H1 (cell line): ENCODE measurements at regions not wholly inside any gene's neighbourhood (a gene's known extent, or its start where the extent isn't known, plus 50 kb on each side); places are given as distances from the start of the nearest gene placed in this dataset.

Experiments
- CTCF ChIA-PET: fragments of 300-600 bp; sonication (Branson Sonifier 250); formaldehyde crosslinking; loops from one replicate; lab custom pipeline; 2021; ENCODE audit not compliant: partially characterized antibody; lab: Charles Lee
- POLR2A ChIA-PET: fragments of 300-600 bp; sonication (Branson Sonifier 250); formaldehyde crosslinking; loops from one replicate; lab custom pipeline; 2021; ENCODE audit warnings: inconsistent platforms; ENCODE audit not compliant: partially characterized antibody; lab: Charles Lee
- DNase-seq, 2 experiments: peaks; one replicate each; pipeline versions ENCODE4 v3.0.0 to v3.0.0-alpha.2; 2010 to 2022; ENCODE audit warnings: low spot score in 2 of 2, low read depth in 1 of 2, mixed read lengths in 1 of 2
- FAIRE-seq: peaks from 2 replicates; lab custom pipeline; 2011; peaks lifted over from hg19 to GRCh38; lab: Jason Lieb, UNC
- H2AFZ ChIP-seq: 2 replicates; pipeline ENCODE4 v1.8.1; 2012; ENCODE audit warnings: low read length, inconsistent platforms
- H2AK5ac ChIP-seq: 2 replicates; pipeline ENCODE4 v1.6.1; 2013; ENCODE audit warnings: low read depth, low read length
- H2BK120ac ChIP-seq: replicated peaks from 2 replicates; pipeline ENCODE3; 2013; ENCODE audit warnings: low read depth, low read length, inconsistent platforms
- H2BK12ac ChIP-seq: 2 replicates; pipeline ENCODE4 v1.6.1; 2013; ENCODE audit warnings: low read depth, low read length
- H2BK15ac ChIP-seq: 2 replicates; pipeline ENCODE4 v1.6.1; 2013; ENCODE audit warnings: low read length
- H2BK20ac ChIP-seq: 2 replicates; pipeline ENCODE4 v1.6.1; 2013; ENCODE audit warnings: low read length
- H2BK5ac ChIP-seq: 2 replicates; pipeline ENCODE4 v1.6.1; 2013; ENCODE audit warnings: low read depth, low read length
- H3K14ac ChIP-seq: 2 replicates; pipeline ENCODE4 v1.6.1; 2013; ENCODE audit warnings: inconsistent platforms; ENCODE audit not compliant: insufficient read length
- H3K18ac ChIP-seq: 2 replicates; pipeline ENCODE4 v1.6.1; 2013; ENCODE audit warnings: low read length; ENCODE audit errors: extremely low read depth
- H3K23ac ChIP-seq: 2 replicates; pipeline ENCODE4 v1.6.1; 2013; ENCODE audit warnings: inconsistent platforms; ENCODE audit not compliant: insufficient read length
- H3K23me2 ChIP-seq: 2 replicates; pipeline ENCODE4 v1.6.1; 2013; ENCODE audit warnings: low read depth, low read length
- H3K27ac ChIP-seq: 2 replicates; pipeline ENCODE4 v1.6.1; 2011; ENCODE audit warnings: low read depth, low read length, inconsistent platforms
- H3K27me3 ChIP-seq, 4 experiments: replicated peaks in 1 of 4; 1 replicate in 1 of 4; 2 replicates in 3 of 4; pipeline versions ENCODE4 v1.6.1 to v1.8.1; 2011 to 2013; ENCODE audit warnings: low read length in 3 of 4, mild to moderate bottlenecking in 3 of 4, inconsistent platforms in 2 of 4, mixed read lengths in 2 of 4, moderate library complexity in 1 of 4; ENCODE audit not compliant: control insufficient read depth in 3 of 4, insufficient read depth in 3 of 4; ENCODE audit errors: extremely low read depth in 1 of 4
- H3K36me3 ChIP-seq, 4 experiments: 2 replicates each; pipeline versions ENCODE4 v1.6.1 to v1.8.1; 2011 to 2013; ENCODE audit warnings: mild to moderate bottlenecking in 4 of 4, low read length in 3 of 4, moderate library complexity in 2 of 4, control low read depth in 1 of 4, inconsistent platforms in 1 of 4; ENCODE audit not compliant: insufficient read depth in 4 of 4, control insufficient read depth in 2 of 4
- H3K4ac ChIP-seq: replicated peaks from 2 replicates; pipeline ENCODE3; 2013; ENCODE audit warnings: low read length, low read depth, mixed read lengths, inconsistent platforms; ENCODE audit not compliant: insufficient read length
- H3K4me1 ChIP-seq, 4 experiments: replicated peaks in 1 of 4; 1 replicate in 1 of 4; 2 replicates in 3 of 4; pipeline versions ENCODE4 v1.6.1 to v1.8.1; 2011 to 2013; ENCODE audit warnings: low read length in 3 of 4, inconsistent platforms in 2 of 4, mixed read lengths in 1 of 4; ENCODE audit not compliant: insufficient read depth in 4 of 4, control insufficient read depth in 3 of 4
- H3K4me2 ChIP-seq, 2 experiments: 2 replicates each; pipeline versions ENCODE4 v1.6.1 to v1.8.1; 2011 to 2013; ENCODE audit warnings: low read depth in 2 of 2, low read length in 2 of 2, control low read depth in 1 of 2, inconsistent platforms in 1 of 2, mild to moderate bottlenecking in 1 of 2; ENCODE audit not compliant: insufficient read depth in 1 of 2
- H3K4me3 ChIP-seq, 4 experiments: fragments of 200-600, 300-600 bp in 1 of 4; sonication (generic), shearing (Covaris generic), sonication (Bioruptor Twin) in 1 of 4; 2 replicates each; pipeline versions ENCODE4 v1.5.1 to v1.8.1; 2011 to 2016; ENCODE audit warnings: low read length in 4 of 4, low read depth in 3 of 4, control low read depth in 2 of 4, inconsistent platforms in 2 of 4, mild to moderate bottlenecking in 2 of 4, mixed read lengths in 1 of 4, moderate library complexity in 1 of 4; ENCODE audit not compliant: insufficient read depth in 2 of 4; ENCODE audit errors: extremely low read depth in 1 of 4
- H3K56ac ChIP-seq: replicated peaks from 2 replicates; pipeline ENCODE3; 2013; ENCODE audit warnings: low read depth, mild to moderate bottlenecking, mixed read lengths, low read length, inconsistent platforms; ENCODE audit not compliant: insufficient read length
- H3K79me1 ChIP-seq: 2 replicates; pipeline ENCODE4 v1.6.1; 2013; ENCODE audit warnings: low read depth, low read length, control low read depth
- H3K79me2 ChIP-seq, 2 experiments: 2 replicates each; pipeline versions ENCODE4 v1.6.1 to v1.8.1; 2012 to 2013; ENCODE audit warnings: low read length in 2 of 2, mild to moderate bottlenecking in 2 of 2, inconsistent platforms in 1 of 2; ENCODE audit not compliant: insufficient read depth in 2 of 2, control insufficient read depth in 1 of 2
- H3K9ac ChIP-seq, 4 experiments: replicated peaks in 1 of 4; 1 replicate in 1 of 4; 2 replicates in 3 of 4; pipeline versions ENCODE4 v1.6.1 to v1.8.1; 2011 to 2013; ENCODE audit warnings: low read depth in 3 of 4, low read length in 3 of 4, control low read depth in 2 of 4, mild to moderate bottlenecking in 2 of 4, moderate library complexity in 2 of 4, inconsistent platforms in 1 of 4; ENCODE audit errors: extremely low read depth in 1 of 4
- H3K9me3 ChIP-seq, 2 experiments: 2 replicates each; pipeline versions ENCODE4 v1.6.1 to v1.8.1; 2012 to 2013; ENCODE audit warnings: mild to moderate bottlenecking in 2 of 2, moderate library complexity in 2 of 2, control low read depth in 1 of 2, inconsistent platforms in 1 of 2, low read depth in 1 of 2, low read length in 1 of 2, mixed read lengths in 1 of 2; ENCODE audit not compliant: insufficient read depth in 2 of 2
- H4K20me1 ChIP-seq, 2 experiments: replicated peaks in 1 of 2; 2 replicates each; pipeline versions ENCODE3 to v1.8.1; 2011 to 2013; ENCODE audit warnings: inconsistent platforms in 2 of 2, low read length in 2 of 2, mild to moderate bottlenecking in 1 of 2; ENCODE audit not compliant: insufficient read depth in 2 of 2, control insufficient read depth in 1 of 2
- H4K5ac ChIP-seq: 2 replicates; pipeline ENCODE4 v1.6.1; 2013; ENCODE audit warnings: low read length, low read depth, mixed read lengths, inconsistent platforms; ENCODE audit not compliant: insufficient read length
- H4K8ac ChIP-seq: 2 replicates; pipeline ENCODE4 v1.8.0; 2013; ENCODE audit warnings: mild to moderate bottlenecking, moderate library complexity, low read length, inconsistent platforms; ENCODE audit not compliant: insufficient read depth; ENCODE audit errors: extremely low read depth
- H4K91ac ChIP-seq: replicated peaks from 2 replicates; pipeline ENCODE3; 2013; ENCODE audit warnings: low read length, mixed read lengths, inconsistent platforms; ENCODE audit not compliant: insufficient read length
- BACH1 ChIP-seq: IDR thresholded peaks from 2 replicates; pipeline ENCODE4 v1.6.1; 2012; ENCODE audit warnings: low read length, improper control_type of control experiment
- CHD1 ChIP-seq: IDR thresholded peaks from 2 replicates; pipeline ENCODE4 v1.6.1; 2012; ENCODE audit warnings: low read depth, low read length, improper control_type of control experiment
- CHD2 ChIP-seq: IDR thresholded peaks from 2 replicates; pipeline ENCODE4 v1.6.1; 2012; ENCODE audit warnings: low read length, improper control_type of control experiment
- E2F6 ChIP-seq: IDR thresholded peaks from 2 replicates; pipeline ENCODE4 v1.6.1; 2012; ENCODE audit warnings: inconsistent platforms
- EGR1 ChIP-seq: IDR thresholded peaks from 2 replicates; pipeline ENCODE4 v1.6.1; 2011; ENCODE audit warnings: low read depth, low read length, borderline replicate concordance
- HDAC2 ChIP-seq, 2 experiments: fragments of 300-600 bp in 1 of 2; sonication (generic) in 1 of 2; IDR thresholded peaks; 2 replicates each; pipeline ENCODE4 v1.6.1; 2011 to 2012; ENCODE audit warnings: low read depth in 2 of 2, low read length in 2 of 2, mild to moderate bottlenecking in 2 of 2, moderate library complexity in 2 of 2, borderline replicate concordance in 1 of 2, inconsistent platforms in 1 of 2
- JUND ChIP-seq: IDR thresholded peaks from 2 replicates; pipeline ENCODE4 v1.6.1; 2011; ENCODE audit warnings: mild to moderate bottlenecking, improper control_type of control experiment, low read length
- KDM4A ChIP-seq: IDR thresholded peaks from one replicate; pipeline ENCODE4 v1.7.1; 2012; ENCODE audit warnings: low read depth, mild to moderate bottlenecking, moderate library complexity, low read length, inconsistent platforms; ENCODE audit not compliant: severe bottlenecking
- MAFK ChIP-seq: IDR thresholded peaks from 2 replicates; pipeline ENCODE4 v1.6.1; 2012; ENCODE audit warnings: low read depth, mild to moderate bottlenecking, improper control_type of control experiment, low read length
- RBBP5 ChIP-seq: IDR thresholded peaks from 2 replicates; pipeline ENCODE4 v1.7.1; 2012; ENCODE audit warnings: low read depth, mild to moderate bottlenecking, inconsistent platforms, low read length, moderate library complexity, borderline replicate concordance
- TEAD4 ChIP-seq: IDR thresholded peaks from 2 replicates; pipeline ENCODE4 v1.6.1; 2012; ENCODE audit warnings: low read depth, low read length, inconsistent platforms, mixed read lengths
- USF2 ChIP-seq: IDR thresholded peaks from 2 replicates; pipeline ENCODE4 v1.6.1; 2011; ENCODE audit warnings: low read length, improper control_type of control experiment
- YY1 ChIP-seq: IDR thresholded peaks from 2 replicates; pipeline ENCODE4 v1.6.1; 2011; ENCODE audit warnings: low read depth, mild to moderate bottlenecking, low read length
- WGBS, 2 experiments: shearing (Covaris generic) in 1 of 2; methylation state at CpG; one replicate each; pipeline versions ENCODE4 v1.1.6 to v1.1.7; 2013 to 2015; ENCODE audit warnings: low lambda C conversion rate in 2 of 2, mixed read lengths in 2 of 2, inconsistent platforms in 1 of 2, low coverage in 1 of 2, missing lambda C conversion rate in 1 of 2; ENCODE audit not compliant: insufficient replicate concordance in 2 of 2, insufficient coverage in 1 of 2, insufficient read length in 1 of 2; ENCODE audit errors: extremely low coverage in 1 of 2, missing lambda C conversion rate in 1 of 2; 5-methylcytosine and 5-hydroxymethylcytosine counted together

- H2BK12ac ChIP-seq = no peak overlapping the region
- H3K79me2 ChIP-seq = no peaks in the 10 kb centered on the region
- no peak overlapping the region for H3K23ac ChIP-seq
- no peak overlapping the region for H2AFZ ChIP-seq
- no peak overlapping the region for H3K4me3 ChIP-seq
- DNase-seq (no peak), FAIRE-seq (no peak)
- H4K20me1 ChIP-seq = no peaks in the 10 kb centered on the region
- no peak overlapping the region for H4K8ac ChIP-seq
- no peak overlapping the region for H3K56ac ChIP-seq
- POLR2A ChIA-PET = no interaction called here
- H4K5ac ChIP-seq = no peak overlapping the region
- H3K27ac ChIP-seq = no peak overlapping the region
- no peak overlapping the region for H2BK15ac ChIP-seq
- no peak overlapping the region for H4K91ac ChIP-seq
- H2BK5ac ChIP-seq = no peak overlapping the region
- no peak overlapping the region for H3K18ac ChIP-seq
- no peaks in the 10 kb centered on the region for H3K36me3 ChIP-seq
- no peaks in the 10 kb centered on the region for H3K23me2 ChIP-seq
- H3K4ac ChIP-seq = no peak overlapping the region
- WGBS, 2 experiments = 95% methylated on average over 4 of the region's 4 CpGs; no CpG with 5 or more reads in 1 of the 2 experiments
- no peak overlapping the region for H2AK5ac ChIP-seq
- CTCF ChIA-PET = interaction anchor here (0.7 to 5.0 kb wide), 4 partner anchors 10 to 310 kb away, joined by 4 to 39 read pairs (median 10); no protein-coding TSS in a partner anchor
- no peak overlapping the region for H3K14ac ChIP-seq
- H3K27me3 ChIP-seq = peaks cover 0 to 2% (median 0%) of the 10 kb centered on the region in 4 experiments; a peak in 1 of 7 replicates
- H3K9me3 ChIP-seq = peaks cover 0 to 3% of the 10 kb centered on the region in 2 experiments; a peak in 1 of 4 replicates
- no peaks in the 10 kb centered on the region for H3K4me1 ChIP-seq
- no peak overlapping the region for H2BK120ac ChIP-seq
- H2BK20ac ChIP-seq = no peak overlapping the region
- H3K79me1 ChIP-seq = no peaks in the 10 kb centered on the region
- no peak overlapping the region for H3K9ac ChIP-seq
- no peak overlapping the region for H3K4me2 ChIP-seq
- TF ChIP-seq EGR1 = no peak
- TF ChIP-seq JUND = no peak
- no peak for TF ChIP-seq E2F6
- TF ChIP-seq MAFK = no peak
- no peak for TF ChIP-seq CHD2
- TF ChIP-seq BACH1 = no peak
- no peak for TF ChIP-seq KDM4A
- no peak for TF ChIP-seq YY1
- no peak for TF ChIP-seq USF2
- TF ChIP-seq RBBP5 = no peak
- no peak for TF ChIP-seq CHD1
- TF ChIP-seq TEAD4 = no peak
- no peak for TF ChIP-seq HDAC2 (IDR thresholded peaks at IDR 0.05; ENCODE audit: borderline replicate concordance in 1 of 2, low read depth in 2 of 2, low read length in 2 of 2)
Measured at GRCh38 chr2:60657673-60658072, 98.4 kb upstream of the PAPOLG start.
